ENCODE measurements at regions not wholly inside any gene's neighbourhood (a gene's known extent, or its start where the extent isn't known, plus 50 kb on each side); places are given as distances from the start of the nearest gene placed in this dataset.

DNA sequence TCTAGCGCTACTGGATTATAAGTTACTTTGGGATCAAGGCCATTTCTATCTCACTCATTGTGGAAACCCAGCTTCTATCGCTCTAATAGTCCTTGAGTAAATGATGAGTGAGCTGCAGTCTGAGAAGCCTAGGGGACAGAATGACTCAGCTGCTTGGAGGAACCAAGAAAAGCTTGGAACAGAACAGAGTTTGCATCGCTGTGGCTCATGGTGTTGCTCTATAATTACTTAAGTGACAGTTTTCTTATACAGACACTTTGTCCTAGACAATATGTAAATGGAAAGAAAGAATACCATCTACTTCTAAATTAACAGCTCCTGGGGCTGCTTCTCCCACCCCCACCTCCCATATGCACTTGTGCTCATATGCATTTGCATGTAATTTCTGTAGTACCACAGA lies 156.9 kb downstream of the SLIT2 start:
- H3K4me3 ChIP-seq, result no peak overlapping the region
- no peaks in the 10 kb centered on the region for H3K9me3 ChIP-seq
- H3K27me3 ChIP-seq, result no peaks in the 10 kb centered on the region
- H3K4me1 ChIP-seq, result peaks cover 0 to 8% (median 0%) of the 10 kb centered on the region in 3 donors
- no peaks in the 10 kb centered on the region for H3K36me3 ChIP-seq
- peak overlapping the region in 1 of 4 donors; percentile 23 for H3K27ac ChIP-seq
- intact Hi-C loops (cut with DNase I), result no loop called here
- TF ChIP-seq POLR2A (IDR thresholded peaks at IDR 0.05), result no peak
- TF ChIP-seq, protein P1, sequence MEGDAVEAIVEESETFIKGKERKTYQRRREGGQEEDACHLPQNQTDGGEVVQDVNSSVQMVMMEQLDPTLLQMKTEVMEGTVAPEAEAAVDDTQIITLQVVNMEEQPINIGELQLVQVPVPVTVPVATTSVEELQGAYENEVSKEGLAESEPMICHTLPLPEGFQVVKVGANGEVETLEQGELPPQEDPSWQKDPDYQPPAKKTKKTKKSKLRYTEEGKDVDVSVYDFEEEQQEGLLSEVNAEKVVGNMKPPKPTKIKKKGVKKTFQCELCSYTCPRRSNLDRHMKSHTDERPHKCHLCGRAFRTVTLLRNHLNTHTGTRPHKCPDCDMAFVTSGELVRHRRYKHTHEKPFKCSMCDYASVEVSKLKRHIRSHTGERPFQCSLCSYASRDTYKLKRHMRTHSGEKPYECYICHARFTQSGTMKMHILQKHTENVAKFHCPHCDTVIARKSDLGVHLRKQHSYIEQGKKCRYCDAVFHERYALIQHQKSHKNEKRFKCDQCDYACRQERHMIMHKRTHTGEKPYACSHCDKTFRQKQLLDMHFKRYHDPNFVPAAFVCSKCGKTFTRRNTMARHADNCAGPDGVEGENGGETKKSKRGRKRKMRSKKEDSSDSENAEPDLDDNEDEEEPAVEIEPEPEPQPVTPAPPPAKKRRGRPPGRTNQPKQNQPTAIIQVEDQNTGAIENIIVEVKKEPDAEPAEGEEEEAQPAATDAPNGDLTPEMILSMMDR (IDR thresholded peaks at IDR 0.05), result no peak
- WGBS, 2 donors, result 46 to 69% methylated on average over 3 of the region's 3 CpGs
- no peak for DNase-seq

DNA sequence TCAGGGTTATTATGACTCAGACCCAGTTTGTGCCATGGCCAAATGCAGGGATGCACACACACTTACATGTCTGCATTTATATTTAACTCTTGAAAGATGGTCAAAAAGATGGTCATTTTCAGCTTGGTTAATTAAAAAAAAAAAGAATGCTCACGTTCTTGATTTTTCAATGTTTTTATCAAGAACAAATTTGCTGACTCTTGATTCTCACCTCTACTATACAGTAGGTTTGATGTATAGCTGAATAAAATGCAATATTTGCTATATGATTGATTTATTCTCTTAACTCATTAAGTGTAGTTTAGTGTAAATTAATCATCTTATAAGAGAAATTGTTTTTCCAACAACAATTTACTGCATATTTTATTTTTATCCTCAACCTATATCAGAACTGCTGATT lies 160.4 kb downstream of the SLIT2 start:
- Histone ChIP-seq H3K4me3 (no peak overlapping the region), H3K9me3 (no peaks in the 10 kb centered on the region), H3K27ac (no peak overlapping the region), H3K36me3 (no peaks in the 10 kb centered on the region), H3K27me3 (no peaks in the 10 kb centered on the region), H3K4me1 (peaks cover 0 to 19% (median 0%) of the 10 kb centered on the region in 3 donors)
- DNase-seq, result no peak
- intact Hi-C loops (cut with DNase I), result no loop called here
- WGBS, 2 donors, result 71 to 81% methylated on average over 1 of the region's 1 CpG
- TF ChIP-seq, protein P1 (IDR thresholded peaks at IDR 0.05), result no peak
- no peak for TF ChIP-seq POLR2A (IDR thresholded peaks at IDR 0.05)

DNA sequence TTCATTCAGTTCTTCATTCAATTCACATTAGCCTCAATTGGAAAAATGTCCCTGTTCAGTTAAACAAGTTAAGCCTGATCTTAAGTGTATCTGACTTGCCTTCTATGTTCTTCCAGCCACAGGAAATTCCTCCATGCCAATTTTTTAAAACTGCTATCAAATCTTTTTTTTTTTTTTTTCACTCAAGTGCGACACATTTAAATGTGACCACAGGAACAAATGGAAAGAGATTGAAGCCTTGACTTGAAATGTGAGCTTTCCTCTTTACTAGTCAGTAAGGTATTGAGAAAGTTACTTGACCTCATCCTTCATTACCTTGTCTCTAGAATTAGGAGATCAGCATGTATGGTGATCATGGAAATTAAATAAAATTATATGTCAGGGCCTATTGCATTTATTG lies 165.1 kb downstream of the SLIT2 start:
- intact Hi-C loops (cut with DNase I), result no loop called here
- TF ChIP-seq, protein P1 (IDR thresholded peaks at IDR 0.05), result no peak
- no peak for TF ChIP-seq POLR2A (IDR thresholded peaks at IDR 0.05)
- 67 to 80% methylated on average over 1 of the region's 1 CpG for WGBS, 2 donors

DNA sequence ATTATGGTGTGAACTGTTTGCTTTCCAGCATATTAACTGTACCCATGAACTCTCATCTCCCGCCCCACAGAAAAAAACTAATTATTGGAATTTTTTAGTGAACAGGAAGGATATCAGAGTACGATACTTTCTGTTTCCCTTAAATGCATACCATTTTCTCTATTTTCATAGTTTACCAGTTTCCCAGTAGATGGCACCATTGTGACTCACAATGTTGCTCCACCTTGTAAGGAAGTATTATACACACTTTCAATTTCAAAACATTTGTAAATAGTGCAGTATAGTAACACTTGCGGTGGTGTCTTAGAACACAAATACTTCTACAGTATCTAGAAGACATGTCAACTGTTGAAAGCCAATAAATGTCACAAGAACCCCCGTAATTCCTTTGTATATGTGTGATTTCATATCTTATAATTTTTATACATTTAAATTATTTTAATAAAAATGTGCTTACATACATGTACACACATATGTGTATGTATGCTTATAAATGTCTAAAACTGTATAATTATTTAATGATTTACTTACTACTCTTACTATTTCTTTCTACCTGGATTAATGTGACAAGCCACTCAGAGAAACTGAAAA lies 167.3 kb downstream of the SLIT2 start:
- Histone ChIP-seq H3K36me3 (no peaks in the 10 kb centered on the region), H3K4me1 (peaks cover 0 to 23% (median 0%) of the 10 kb centered on the region in 3 donors), H3K9me3 (no peaks in the 10 kb centered on the region), H3K4me3 (peak overlapping the region; percentile 9 to 57 (median 26)), H3K27ac (no peak overlapping the region), H3K27me3 (no peaks in the 10 kb centered on the region)
- no peak for DNase-seq
- 3 to 4% methylated on average over 4 of the region's 4 CpGs for WGBS, 2 donors
- TF ChIP-seq, protein P1 (IDR thresholded peaks at IDR 0.05), result peak in 5 of 6 experiments; percentile 11 to 42 (median 35)
- no peak for TF ChIP-seq POLR2A (IDR thresholded peaks at IDR 0.05)
- intact Hi-C loops (cut with DNase I), result no loop called here

More for the DNA sequence above, 165.1 kb downstream of the SLIT2 start:
- Histone ChIP-seq H3K9me3 (no peaks in the 10 kb centered on the region), H3K36me3 (no peaks in the 10 kb centered on the region), H3K27me3 (no peaks in the 10 kb centered on the region), H3K4me3 (no peak overlapping the region), H3K27ac (no peak overlapping the region), H3K4me1 (peaks cover 0 to 23% (median 0%) of the 10 kb centered on the region in 3 donors)
- no peak for DNase-seq

DNA sequence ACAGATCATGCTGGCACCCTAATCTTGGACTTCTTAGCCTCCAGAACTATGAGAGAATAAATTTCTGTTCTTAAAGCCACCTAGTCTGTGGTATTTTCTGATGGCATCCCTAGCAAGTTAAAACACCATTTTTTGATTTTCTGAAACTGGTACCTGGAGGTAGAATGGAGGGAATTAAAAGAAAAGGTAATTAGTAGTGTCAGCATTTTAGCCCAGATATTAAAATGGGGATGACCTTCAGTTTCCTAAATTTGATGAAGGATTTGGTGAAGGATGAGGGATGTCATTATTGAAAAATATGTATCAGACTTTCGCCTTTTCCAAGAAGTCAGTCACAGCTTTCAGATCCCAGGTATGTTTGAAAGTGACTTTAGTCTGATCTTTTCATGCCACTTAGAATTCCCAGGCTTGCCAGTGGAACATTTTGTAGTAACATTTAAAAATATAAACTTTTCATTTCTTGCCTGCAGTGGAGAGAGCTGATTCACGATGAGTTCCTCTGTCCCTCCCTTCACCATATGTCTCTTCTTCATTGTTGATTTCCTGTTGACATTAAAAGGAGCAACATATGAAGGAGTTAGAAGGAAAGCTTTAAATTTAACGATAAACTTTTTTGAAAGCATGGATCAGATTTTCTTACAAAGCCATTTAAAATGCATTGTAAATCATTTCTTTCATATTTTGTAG lies 169.4 kb downstream of the SLIT2 start:
- Histone ChIP-seq H3K4me1 (peaks cover 0 to 23% (median 0%) of the 10 kb centered on the region in 3 donors), H3K27ac (no peak overlapping the region), H3K9me3 (no peaks in the 10 kb centered on the region), H3K27me3 (no peaks in the 10 kb centered on the region), H3K4me3 (no peak overlapping the region), H3K36me3 (no peaks in the 10 kb centered on the region)
- no peak for DNase-seq
- 74 to 77% methylated on average over 3 of the region's 3 CpGs for WGBS, 2 donors
- intact Hi-C loops (cut with DNase I), result loop anchor here (10.0 kb wide), 1 partner anchor 264 kb away; no protein-coding TSS in a partner anchor
- TF ChIP-seq POLR2A (IDR thresholded peaks at IDR 0.05), result no peak
- TF ChIP-seq, protein P1 (IDR thresholded peaks at IDR 0.05), result no peak
